Vagina (tissue), 2 donors: ENCODE measurements at regions not wholly inside any gene's neighbourhood (a gene's known extent, or its start where the extent isn't known, plus 50 kb on each side); places are given as distances from the start of the nearest gene placed in this dataset.

Source experiments
- CTCF ChIP-seq, 3 experiments: fragments of 450-650 bp in 2 of 3; fragments of 200-600 bp in 1 of 3; sonication (generic) in 1 of 3; IDR thresholded peaks; one replicate each; pipeline ENCODE4 v1.5.1; 2017 to 2019; ENCODE audit warnings: antibody characterized with exemption in 3 of 3, mild to moderate bottlenecking in 2 of 3, moderate library complexity in 2 of 3
- POLR2A ChIP-seq, 2 donors: fragments of 450-650 bp; IDR thresholded peaks; one replicate each; pipeline ENCODE4 v1.6.1; 2017; ENCODE audit warnings: antibody characterized with exemption in 2 of 2, mild to moderate bottlenecking in 2 of 2, moderate library complexity in 2 of 2

- no peak for TF ChIP-seq POLR2A (IDR thresholded peaks at IDR 0.05)
- no peak for TF ChIP-seq CTCF (IDR thresholded peaks at IDR 0.05)
These were observed 212.3 kb upstream of the FGF13 start for GRCh38 chrX:138923805-138924204.
